H9 (cell line): ENCODE measurements at regions not wholly inside any gene's neighbourhood (a gene's known extent, or its start where the extent isn't known, plus 50 kb on each side); places are given as distances from the start of the nearest gene placed in this dataset.

Experiments used
- DNase-seq: peaks from one replicate; pipeline ENCODE4 v3.0.0-alpha.2; 2017
- H2AFZ ChIP-seq: one replicate; pipeline ENCODE4 v1.6.1; 2013; ENCODE audit warnings: mild to moderate bottlenecking, low read length, control low read depth, moderate library complexity
- H2AK5ac ChIP-seq: 2 replicates; pipeline ENCODE4 v1.6.1; 2013; ENCODE audit warnings: low read length, control low read depth, mixed read lengths; ENCODE audit not compliant: insufficient read length
- H2BK120ac ChIP-seq: one replicate; pipeline ENCODE4 v1.6.1; 2013; ENCODE audit warnings: low read depth, mild to moderate bottlenecking, low read length, control low read depth, inconsistent platforms; ENCODE audit not compliant: poor library complexity, severe bottlenecking
- H2BK12ac ChIP-seq: 2 replicates; pipeline ENCODE4 v1.6.1; 2013; ENCODE audit warnings: low read length, control low read depth, mixed read lengths, low read depth; ENCODE audit not compliant: insufficient read length
- H2BK15ac ChIP-seq: 2 replicates; pipeline ENCODE4 v1.6.1; 2013; ENCODE audit warnings: low read depth, low read length, control low read depth
- H2BK20ac ChIP-seq: one replicate; pipeline ENCODE4 v1.6.1; 2013; ENCODE audit warnings: low read depth, mild to moderate bottlenecking, low read length, control low read depth, inconsistent platforms; ENCODE audit not compliant: poor library complexity, severe bottlenecking
- H2BK5ac ChIP-seq: 2 replicates; pipeline ENCODE4 v1.6.1; 2013; ENCODE audit warnings: low read length, control low read depth, mixed read lengths; ENCODE audit not compliant: insufficient read length
- H3K14ac ChIP-seq: 2 replicates; pipeline ENCODE4 v1.6.1; 2013; ENCODE audit warnings: low read length, control low read depth; ENCODE audit not compliant: insufficient read depth
- H3K18ac ChIP-seq: 2 replicates; pipeline ENCODE4 v1.6.1; 2013; ENCODE audit warnings: low read depth, mild to moderate bottlenecking, mixed read lengths, low read length, control low read depth; ENCODE audit not compliant: insufficient read length
- H3K23ac ChIP-seq: 2 replicates; pipeline ENCODE4 v1.6.1; 2013; ENCODE audit warnings: low read length, control low read depth, mixed read lengths, low read depth; ENCODE audit not compliant: insufficient read length
- H3K23me2 ChIP-seq: 2 replicates; pipeline ENCODE4 v1.6.1; 2013; ENCODE audit warnings: low read depth, mild to moderate bottlenecking, mixed read lengths, low read length, control low read depth; ENCODE audit not compliant: insufficient read length, poor library complexity, severe bottlenecking
- H3K27ac ChIP-seq: 2 replicates; pipeline ENCODE4 v1.5.1; 2013; ENCODE audit warnings: low read length, control low read depth, mixed read lengths, low read depth; ENCODE audit not compliant: insufficient read length
- H3K27me3 ChIP-seq: 2 replicates; pipeline ENCODE4 v1.6.1; 2013; ENCODE audit warnings: low read length, control low read depth, inconsistent platforms; ENCODE audit not compliant: insufficient read depth
- H3K4ac ChIP-seq: 2 replicates; pipeline ENCODE4 v1.6.1; 2013; ENCODE audit warnings: low read depth, mild to moderate bottlenecking, control low read depth, inconsistent platforms, low read length, moderate library complexity
- H3K4me1 ChIP-seq: 2 replicates; pipeline ENCODE4 v1.6.1; 2013; ENCODE audit warnings: low read length, control low read depth, inconsistent platforms; ENCODE audit not compliant: insufficient read depth
- H3K4me2 ChIP-seq: 2 replicates; pipeline ENCODE4 v1.6.1; 2013; ENCODE audit warnings: low read length, control low read depth, mixed read lengths; ENCODE audit not compliant: insufficient read length, insufficient read depth
- H3K56ac ChIP-seq: 2 replicates; pipeline ENCODE4 v1.6.1; 2013; ENCODE audit warnings: low read depth, mild to moderate bottlenecking, mixed read lengths, low read length, control low read depth; ENCODE audit not compliant: insufficient read length
- H3K79me1 ChIP-seq: 2 replicates; pipeline ENCODE4 v1.6.1; 2013; ENCODE audit warnings: low read depth, mild to moderate bottlenecking, moderate library complexity, low read length, control low read depth, inconsistent platforms; ENCODE audit not compliant: insufficient read depth, poor library complexity, severe bottlenecking
- H3K79me2 ChIP-seq: 2 replicates; pipeline ENCODE4 v1.6.1; 2013; ENCODE audit warnings: low read length, control low read depth, inconsistent platforms; ENCODE audit not compliant: insufficient read depth
- H3K9ac ChIP-seq: 2 replicates; pipeline ENCODE4 v1.6.1; 2013; ENCODE audit warnings: low read length, control low read depth, mixed read lengths; ENCODE audit not compliant: insufficient read length; ENCODE audit errors: extremely low read depth
- H3K9me3 ChIP-seq: one replicate; pipeline ENCODE4 v1.6.1; 2013; ENCODE audit warnings: low read depth, low read length, inconsistent platforms; ENCODE audit not compliant: control insufficient read depth
- H3T11ph ChIP-seq: one replicate; pipeline ENCODE4 v1.6.1; 2013; ENCODE audit warnings: mild to moderate bottlenecking, low read length, control low read depth, inconsistent platforms
- H4K20me1 ChIP-seq: one replicate; pipeline ENCODE4 v1.6.1; 2013; ENCODE audit not compliant: control insufficient read depth, insufficient read length, insufficient read depth
- H4K5ac ChIP-seq: 2 replicates; pipeline ENCODE4 v1.6.1; 2013; ENCODE audit warnings: low read depth, mild to moderate bottlenecking, mixed read lengths, low read length, control low read depth; ENCODE audit not compliant: insufficient read length
- H4K8ac ChIP-seq: replicated peaks from 2 replicates; pipeline ENCODE4 v1.6.1; 2013; ENCODE audit warnings: low read length, control low read depth, mixed read lengths, low read depth; ENCODE audit not compliant: insufficient read length
- H4K91ac ChIP-seq: 2 replicates; pipeline ENCODE4 v1.6.1; 2013; ENCODE audit warnings: low read depth, mild to moderate bottlenecking, moderate library complexity, mixed read lengths, low read length, control low read depth; ENCODE audit not compliant: insufficient read length
- H3K27ac Mint-ChIP-seq, 3 experiments: 2 replicates in 2 of 3; 3 replicates in 1 of 3; pipeline ENCODE4 v1.8.0; 2020 to 2021; ENCODE audit warnings: mixed read lengths in 3 of 3, mild to moderate bottlenecking in 1 of 3, moderate library complexity in 1 of 3
- H3K27me3 Mint-ChIP-seq: 2 replicates; pipeline ENCODE4 v1.8.0; 2021; ENCODE audit warnings: low read depth, mild to moderate bottlenecking, moderate library complexity, mixed read lengths
- H3K36me3 Mint-ChIP-seq, 3 experiments: 2 replicates in 2 of 3; 3 replicates in 1 of 3; pipeline ENCODE4 v1.8.0; 2020 to 2021; ENCODE audit warnings: low read depth in 3 of 3, mixed read lengths in 3 of 3; ENCODE audit not compliant: insufficient read depth in 1 of 3
- H3K4me1 Mint-ChIP-seq, 2 experiments: 2 replicates each; pipeline ENCODE4 v1.8.0; 2020; ENCODE audit warnings: mixed read lengths in 2 of 2
- H3K4me3 Mint-ChIP-seq, 2 experiments: 2 replicates in 1 of 2; 3 replicates in 1 of 2; pipeline ENCODE4 v1.8.0; 2020 to 2021; ENCODE audit warnings: mild to moderate bottlenecking in 2 of 2, mixed read lengths in 2 of 2, moderate library complexity in 1 of 2
- H3K9me3 Mint-ChIP-seq, 2 experiments: 2 replicates in 1 of 2; 3 replicates in 1 of 2; pipeline ENCODE4 v1.8.0; 2020; ENCODE audit warnings: mild to moderate bottlenecking in 2 of 2, mixed read lengths in 2 of 2, moderate library complexity in 1 of 2
- WGBS: extraction: QIAGEN DNeasy Blood & Tissue Kit; methylation state at CpG from one replicate; pipeline ENCODE4 v1.1.7; 2013; ENCODE audit warnings: missing lambda C conversion rate, low lambda C conversion rate, mixed read lengths; ENCODE audit not compliant: insufficient read length; ENCODE audit errors: extremely low coverage; 5-methylcytosine and 5-hydroxymethylcytosine counted together
- TF ChIP-seq, protein P1 (sequence below): fragments of 200-600 bp; sonication (generic); conservative IDR thresholded peaks from 3 replicates; pipeline ENCODE4 v1.8.0; 2021; ENCODE audit warnings: antibody characterized with exemption, mild to moderate bottlenecking

GRCh38 chr11:112364962-112365481 is 104.4 kb upstream of the PLET1 start:
- H3K79me2 ChIP-seq: no peaks in the 10 kb centered on the region
- peaks cover 4% of the 10 kb centered on the region for H3K23me2 ChIP-seq
- Mint-ChIP-seq H3K27me3 (peaks cover 6% of the 10 kb centered on the region), H3K9me3 (no peaks in the 10 kb centered on the region; a peak in 1 of 5 replicates), H3K27ac (no peak overlapping the region), H3K4me3 (no peak overlapping the region), H3K36me3 (no peaks in the 10 kb centered on the region), H3K4me1 (peaks cover 12 to 20% of the 10 kb centered on the region in 2 experiments)
- no peak overlapping the region for H2AFZ ChIP-seq
- no peak overlapping the region for H2AK5ac ChIP-seq
- no peak overlapping the region for H3K18ac ChIP-seq
- H2BK12ac ChIP-seq: no peak overlapping the region
- H3K4ac ChIP-seq: no peak overlapping the region
- H3K14ac ChIP-seq: no peak overlapping the region
- no peak overlapping the region for H2BK20ac ChIP-seq
- no peak overlapping the region for H3K27ac ChIP-seq
- WGBS: no CpG with 5 or more reads among the region's 7 CpGs
- no peak for DNase-seq
- no peak overlapping the region for H4K91ac ChIP-seq
- H3K56ac ChIP-seq: no peak overlapping the region
- H3K79me1 ChIP-seq: no peaks in the 10 kb centered on the region
- H3K27me3 ChIP-seq: no peaks in the 10 kb centered on the region
- no peak overlapping the region for H3K23ac ChIP-seq
- H3K9ac ChIP-seq: no peak overlapping the region
- no peak overlapping the region for H3K4me2 ChIP-seq
- TF ChIP-seq, protein P1, sequence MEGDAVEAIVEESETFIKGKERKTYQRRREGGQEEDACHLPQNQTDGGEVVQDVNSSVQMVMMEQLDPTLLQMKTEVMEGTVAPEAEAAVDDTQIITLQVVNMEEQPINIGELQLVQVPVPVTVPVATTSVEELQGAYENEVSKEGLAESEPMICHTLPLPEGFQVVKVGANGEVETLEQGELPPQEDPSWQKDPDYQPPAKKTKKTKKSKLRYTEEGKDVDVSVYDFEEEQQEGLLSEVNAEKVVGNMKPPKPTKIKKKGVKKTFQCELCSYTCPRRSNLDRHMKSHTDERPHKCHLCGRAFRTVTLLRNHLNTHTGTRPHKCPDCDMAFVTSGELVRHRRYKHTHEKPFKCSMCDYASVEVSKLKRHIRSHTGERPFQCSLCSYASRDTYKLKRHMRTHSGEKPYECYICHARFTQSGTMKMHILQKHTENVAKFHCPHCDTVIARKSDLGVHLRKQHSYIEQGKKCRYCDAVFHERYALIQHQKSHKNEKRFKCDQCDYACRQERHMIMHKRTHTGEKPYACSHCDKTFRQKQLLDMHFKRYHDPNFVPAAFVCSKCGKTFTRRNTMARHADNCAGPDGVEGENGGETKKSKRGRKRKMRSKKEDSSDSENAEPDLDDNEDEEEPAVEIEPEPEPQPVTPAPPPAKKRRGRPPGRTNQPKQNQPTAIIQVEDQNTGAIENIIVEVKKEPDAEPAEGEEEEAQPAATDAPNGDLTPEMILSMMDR: no peak
- H3K4me1 ChIP-seq: no peaks in the 10 kb centered on the region
- H2BK5ac ChIP-seq: no peak overlapping the region
- no peak overlapping the region for H4K8ac ChIP-seq
- no peak overlapping the region for H3T11ph ChIP-seq
- H2BK15ac ChIP-seq: no peak overlapping the region
- no peaks in the 10 kb centered on the region for H4K20me1 ChIP-seq
- H2BK120ac ChIP-seq: no peak overlapping the region
- no peaks in the 10 kb centered on the region for H3K9me3 ChIP-seq
- H4K5ac ChIP-seq: no peak overlapping the region
